Osteoblast (primary cell): ENCODE measurements at regions not wholly inside any gene's neighbourhood (a gene's known extent, or its start where the extent isn't known, plus 50 kb on each side); places are given as distances from the start of the nearest gene placed in this dataset.
A peak's percentile ranks its signal among the peaks of the same experiment; 100 is the strongest.

Experiments used
- DNase-seq: peaks from one replicate; pipeline ENCODE4 v3.0.0; 2011; ENCODE audit warnings: low spot score, mixed read lengths; ENCODE audit not compliant: insufficient read length; ENCODE audit errors: missing footprints
- H2AFZ ChIP-seq: 2 replicates; pipeline ENCODE4 v1.6.0; 2011; ENCODE audit warnings: mild to moderate bottlenecking, low read length
- H3K27ac ChIP-seq: 2 replicates; pipeline ENCODE4 v1.5.1; 2011; ENCODE audit warnings: mild to moderate bottlenecking, low read depth, low read length, moderate library complexity
- H3K27me3 ChIP-seq: 2 replicates; pipeline ENCODE4 v1.6.0; 2012; ENCODE audit warnings: mild to moderate bottlenecking, control low read depth, inconsistent platforms, low read length, moderate library complexity; ENCODE audit not compliant: insufficient read depth
- H3K36me3 ChIP-seq: 2 replicates; pipeline ENCODE4 v1.5.1; 2011; ENCODE audit warnings: mild to moderate bottlenecking, low read length, control low read depth, moderate library complexity; ENCODE audit not compliant: insufficient read depth
- H3K4me1 ChIP-seq: 2 replicates; pipeline ENCODE4 v1.5.1; 2011; ENCODE audit warnings: mild to moderate bottlenecking, low read length, control low read depth, moderate library complexity; ENCODE audit not compliant: insufficient read depth
- H3K4me2 ChIP-seq: 2 replicates; pipeline ENCODE4 v1.6.0; 2011; ENCODE audit warnings: mild to moderate bottlenecking, low read length; ENCODE audit not compliant: insufficient read depth
- H3K4me3 ChIP-seq: fragments of 200-600 bp; sonication (generic); 3 replicates; pipeline ENCODE4 v1.5.1; 2012; ENCODE audit warnings: mild to moderate bottlenecking, low read length, inconsistent platforms; ENCODE audit not compliant: insufficient read depth
- H3K79me2 ChIP-seq: 2 replicates; pipeline ENCODE4 v1.6.0; 2012; ENCODE audit warnings: mild to moderate bottlenecking, low read length, control low read depth, inconsistent platforms; ENCODE audit not compliant: insufficient read depth
- H3K9me3 ChIP-seq: 2 replicates; pipeline ENCODE4 v1.5.1; 2011; ENCODE audit warnings: low read depth, low read length, control low read depth
- H4K20me1 ChIP-seq: 2 replicates; pipeline ENCODE4 v1.6.0; 2012; ENCODE audit warnings: mild to moderate bottlenecking, low read length, control low read depth; ENCODE audit not compliant: insufficient read depth
- CTCF ChIP-seq: IDR thresholded peaks from 2 replicates; pipeline ENCODE4 v1.5.1; 2011; ENCODE audit warnings: mild to moderate bottlenecking, low read depth, low read length, moderate library complexity; ENCODE audit errors: extremely low read depth

GRCh38 chr21:35864039-35864438 is 196.3 kb downstream of the SETD4 start:
- no peak overlapping the region for H3K4me3 ChIP-seq
- no peaks in the 10 kb centered on the region for H3K36me3 ChIP-seq

GRCh38 chr21:35862969-35863368 is 197.4 kb downstream of the SETD4 start:
- Histone ChIP-seq H3K27ac (no peak overlapping the region), H3K4me3 (no peak overlapping the region), H3K4me1 (no peaks in the 10 kb centered on the region), H2AFZ (no peak overlapping the region), H3K79me2 (no peaks in the 10 kb centered on the region), H3K9me3 (no peaks in the 10 kb centered on the region), H3K36me3 (no peaks in the 10 kb centered on the region), H4K20me1 (no peaks in the 10 kb centered on the region), H3K27me3 (peaks cover 39% of the 10 kb centered on the region), H3K4me2 (no peak overlapping the region)
- no peak for DNase-seq
- TF ChIP-seq CTCF = no peak

More at GRCh38 chr21:35864039-35864438, 196.3 kb downstream of the SETD4 start:
- Histone ChIP-seq H3K4me1 (no peaks in the 10 kb centered on the region), H3K4me2 (no peak overlapping the region), H3K79me2 (no peaks in the 10 kb centered on the region), H3K9me3 (peaks cover 2% of the 10 kb centered on the region), H3K27ac (no peak overlapping the region), H4K20me1 (no peaks in the 10 kb centered on the region), H2AFZ (no peak overlapping the region), H3K27me3 (peaks cover 39% of the 10 kb centered on the region)
- TF ChIP-seq CTCF = no peak
- no peak for DNase-seq

- Histone ChIP-seq H3K4me2 (no peak overlapping the region), H3K27ac (no peak overlapping the region), H3K79me2 (no peaks in the 10 kb centered on the region), H3K4me3 (no peak overlapping the region), H2AFZ (no peak overlapping the region), H3K4me1 (no peaks in the 10 kb centered on the region), H3K36me3 (no peaks in the 10 kb centered on the region), H3K9me3 (no peaks in the 10 kb centered on the region), H4K20me1 (no peaks in the 10 kb centered on the region), H3K27me3 (peaks cover 35% of the 10 kb centered on the region)
- peak; percentile 55 for DNase-seq
- TF ChIP-seq CTCF = no peak
Measured at GRCh38 chr21:35861661-35862060, 198.7 kb downstream of the SETD4 start.

GRCh38 chr21:35860189-35860869 is 200.0 kb downstream of the SETD4 start:
- Histone ChIP-seq H3K27ac (no peak overlapping the region), H4K20me1 (no peaks in the 10 kb centered on the region), H3K4me2 (no peak overlapping the region), H3K4me3 (no peak overlapping the region), H3K36me3 (no peaks in the 10 kb centered on the region), H3K4me1 (no peaks in the 10 kb centered on the region), H3K79me2 (no peaks in the 10 kb centered on the region), H2AFZ (no peak overlapping the region), H3K9me3 (no peaks in the 10 kb centered on the region), H3K27me3 (peaks cover 40% of the 10 kb centered on the region)
- no peak for TF ChIP-seq CTCF
- DNase-seq = no peak
